ENCODE measurements at regions not wholly inside any gene's neighbourhood (a gene's known extent, or its start where the extent isn't known, plus 50 kb on each side); places are given as distances from the start of the nearest gene placed in this dataset.
"Not testable (repeated sequence)": the region's sequence is repeated elsewhere in the genome, so short reads cannot be mapped to it uniquely, and the experiment has no call there.

- no peak for DNase-seq (ENCODE audit: low spot score)
Observed at GRCh38 chr14:105888784-105889665, 362.6 kb downstream of the TMEM121 start.

- no peak for DNase-seq (ENCODE audit: low spot score)
Observed at GRCh38 chr14:105889666-105890473, 363.5 kb downstream of the TMEM121 start.

- DNase-seq (ENCODE audit: low spot score), result no peak
Observed at GRCh38 chr14:105890474-105891220, 364.3 kb downstream of the TMEM121 start.

- DNase-seq (ENCODE audit: low spot score), result no peak
Observed at GRCh38 chr14:105891221-105891602, 364.8 kb downstream of the TMEM121 start.

- no peak for DNase-seq (ENCODE audit: low spot score)
Observed at GRCh38 chr14:105891631-105892452, 365.5 kb downstream of the TMEM121 start.

- not testable (repeated sequence) for DNase-seq (ENCODE audit: low spot score)
Observed at GRCh38 chr14:105892453-105893441, 366.4 kb downstream of the TMEM121 start.

GRCh38 chr14:105893686-105894085, 367.3 kb downstream of the TMEM121 start:
- DNase-seq (ENCODE audit: low spot score), result not testable (repeated sequence)

- DNase-seq (ENCODE audit: low spot score), result no peak
Observed at GRCh38 chr14:105894125-105894977, 368.0 kb downstream of the TMEM121 start.

GRCh38 chr14:105894978-105895881, 368.8 kb downstream of the TMEM121 start:
- DNase-seq (ENCODE audit: low spot score), result no peak

GRCh38 chr14:105896206-105896605, 369.8 kb downstream of the TMEM121 start:
- DNase-seq (ENCODE audit: low spot score), result not testable (repeated sequence)

GRCh38 chr14:105896961-105897724, 370.8 kb downstream of the TMEM121 start:
- peak; percentile 1 for DNase-seq (ENCODE audit: low spot score)

GRCh38 chr14:105897725-105898113, 371.3 kb downstream of the TMEM121 start:
- no peak for DNase-seq (ENCODE audit: low spot score)

GRCh38 chr14:105898482-105899010, 372.2 kb downstream of the TMEM121 start:
- no peak for DNase-seq (ENCODE audit: low spot score)

- no peak for DNase-seq (ENCODE audit: low spot score)
Observed at GRCh38 chr14:105899071-105899641, 372.8 kb downstream of the TMEM121 start.

GRCh38 chr14:105899657-105900397, 373.4 kb downstream of the TMEM121 start:
- no peak for DNase-seq (ENCODE audit: low spot score)
